ENCODE measurements at regions not wholly inside any gene's neighbourhood (a gene's known extent, or its start where the extent isn't known, plus 50 kb on each side); places are given as distances from the start of the nearest gene placed in this dataset.

- Mint-ChIP-seq H3K27ac (ENCODE audit: unreplicated experiment) (no peak overlapping the region), H3K4me3 (ENCODE audit: unreplicated experiment) (no peak overlapping the region), H3K9me3 (ENCODE audit: unreplicated experiment) (no peaks in the 10 kb centered on the region), H3K27me3 (ENCODE audit: unreplicated experiment) (peaks cover 6% of the 10 kb centered on the region), H3K4me1 (ENCODE audit: unreplicated experiment) (peaks cover 2% of the 10 kb centered on the region), H3K36me3 (ENCODE audit: low read depth, unreplicated experiment) (peaks cover 5% of the 10 kb centered on the region)
- no peak for TF ChIP-seq CTCF (IDR thresholded peaks at IDR 0.05; ENCODE audit: unreplicated experiment)
- no peak for DNase-seq (ENCODE audit: low spot score)
These were observed 201.4 kb downstream of the KIF26A start for GRCh38 chr14:104339829-104340228.

GRCh38 chr14:104341532-104342434, 203.4 kb downstream of the KIF26A start:
- Mint-ChIP-seq H3K9me3 (ENCODE audit: unreplicated experiment) (no peaks in the 10 kb centered on the region), H3K27ac (ENCODE audit: unreplicated experiment) (no peak overlapping the region), H3K27me3 (ENCODE audit: unreplicated experiment) (peaks cover 6% of the 10 kb centered on the region), H3K4me1 (ENCODE audit: unreplicated experiment) (peaks cover 2% of the 10 kb centered on the region), H3K4me3 (ENCODE audit: unreplicated experiment) (no peak overlapping the region), H3K36me3 (ENCODE audit: low read depth, unreplicated experiment) (peaks cover 5% of the 10 kb centered on the region)
- peak; percentile 73 for TF ChIP-seq CTCF (IDR thresholded peaks at IDR 0.05; ENCODE audit: unreplicated experiment)
- DNase-seq (ENCODE audit: low spot score) = peak; percentile 76

- no peak for TF ChIP-seq CTCF (IDR thresholded peaks at IDR 0.05; ENCODE audit: unreplicated experiment)
- no peak overlapping the region for H3K4me3 Mint-ChIP-seq (ENCODE audit: unreplicated experiment)
- H3K4me1 Mint-ChIP-seq (ENCODE audit: unreplicated experiment) = peaks cover 2% of the 10 kb centered on the region
- H3K36me3 Mint-ChIP-seq (ENCODE audit: low read depth, unreplicated experiment) = peaks cover 5% of the 10 kb centered on the region
- DNase-seq (ENCODE audit: low spot score) = no peak
- peaks cover 6% of the 10 kb centered on the region for H3K27me3 Mint-ChIP-seq (ENCODE audit: unreplicated experiment)
- no peak overlapping the region for H3K27ac Mint-ChIP-seq (ENCODE audit: unreplicated experiment)
- H3K9me3 Mint-ChIP-seq (ENCODE audit: unreplicated experiment) = no peaks in the 10 kb centered on the region
These were observed 204.3 kb downstream of the KIF26A start for GRCh38 chr14:104342435-104343293.

- no peaks in the 10 kb centered on the region for H3K9me3 Mint-ChIP-seq (ENCODE audit: unreplicated experiment)
- H3K27me3 Mint-ChIP-seq (ENCODE audit: unreplicated experiment) = peaks cover 7% of the 10 kb centered on the region
- H3K27ac Mint-ChIP-seq (ENCODE audit: unreplicated experiment) = no peak overlapping the region
- peaks cover 4% of the 10 kb centered on the region for H3K36me3 Mint-ChIP-seq (ENCODE audit: low read depth, unreplicated experiment)
- H3K4me1 Mint-ChIP-seq (ENCODE audit: unreplicated experiment) = peaks cover 2% of the 10 kb centered on the region
- no peak for DNase-seq (ENCODE audit: low spot score)
- TF ChIP-seq CTCF (IDR thresholded peaks at IDR 0.05; ENCODE audit: unreplicated experiment) = no peak
- no peak overlapping the region for H3K4me3 Mint-ChIP-seq (ENCODE audit: unreplicated experiment)
These were observed 204.9 kb downstream of the KIF26A start for GRCh38 chr14:104343294-104343625.

All from endothelial cell (in vitro differentiated cells).